Osteocyte (in vitro differentiated cells): ENCODE measurements at regions not wholly inside any gene's neighbourhood (a gene's known extent, or its start where the extent isn't known, plus 50 kb on each side); places are given as distances from the start of the nearest gene placed in this dataset.

Experiments used
- DNase-seq: peaks from one replicate; pipeline ENCODE4 v3.0.0; 2021; ENCODE audit warnings: mixed read lengths; ENCODE audit not compliant: unreplicated experiment; ENCODE audit errors: extremely low spot score
- H3K27ac Mint-ChIP-seq: one replicate; pipeline ENCODE4 v1.8.0; 2021; ENCODE audit warnings: mild to moderate bottlenecking, mixed read lengths; ENCODE audit not compliant: unreplicated experiment
- H3K27me3 Mint-ChIP-seq: one replicate; pipeline ENCODE4 v1.8.0; 2021; ENCODE audit warnings: mixed read lengths; ENCODE audit not compliant: unreplicated experiment
- H3K36me3 Mint-ChIP-seq: one replicate; pipeline ENCODE4 v1.8.0; 2021; ENCODE audit warnings: mixed read lengths; ENCODE audit not compliant: unreplicated experiment
- H3K4me1 Mint-ChIP-seq: one replicate; pipeline ENCODE4 v1.8.0; 2021; ENCODE audit warnings: mixed read lengths; ENCODE audit not compliant: unreplicated experiment
- H3K4me3 Mint-ChIP-seq: one replicate; pipeline ENCODE4 v1.8.0; 2021; ENCODE audit warnings: mild to moderate bottlenecking, moderate library complexity, mixed read lengths; ENCODE audit not compliant: unreplicated experiment
- H3K9me3 Mint-ChIP-seq: one replicate; pipeline ENCODE4 v1.8.0; 2021; ENCODE audit warnings: mixed read lengths; ENCODE audit not compliant: unreplicated experiment
- TF ChIP-seq, protein P1 (sequence below): fragments of 200-600 bp; sonication (generic); IDR thresholded peaks from 2 replicates; pipeline ENCODE4 v1.5.0; 2021; ENCODE audit warnings: antibody characterized with exemption, mild to moderate bottlenecking, moderate library complexity

DNA sequence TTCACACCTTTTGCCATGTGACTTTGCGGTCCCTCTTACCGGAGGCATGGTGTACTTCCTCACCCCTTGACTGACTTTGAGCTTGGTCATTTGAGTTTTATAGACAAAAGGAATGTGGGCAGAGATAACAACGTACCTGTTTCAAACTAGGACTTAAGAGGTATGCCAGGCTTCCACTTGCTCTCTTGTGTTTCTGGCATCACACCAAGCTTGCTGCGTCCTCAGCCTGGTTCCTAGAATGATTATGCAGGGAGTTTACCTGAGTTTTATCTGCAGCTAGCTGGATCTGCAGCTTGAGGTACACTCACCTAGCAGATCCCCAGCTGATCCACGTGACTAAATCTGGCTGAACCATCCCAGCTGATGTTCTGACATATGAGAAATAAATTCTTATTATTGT, 66.2 kb downstream of the PLK2 start:
- H3K27ac Mint-ChIP-seq = no peak overlapping the region
- H3K4me1 Mint-ChIP-seq = no peaks in the 10 kb centered on the region
- H3K9me3 Mint-ChIP-seq = no peaks in the 10 kb centered on the region
- H3K36me3 Mint-ChIP-seq = no peaks in the 10 kb centered on the region
- no peak overlapping the region for H3K4me3 Mint-ChIP-seq
- DNase-seq = no peak
- H3K27me3 Mint-ChIP-seq = no peaks in the 10 kb centered on the region
- TF ChIP-seq, protein P1, sequence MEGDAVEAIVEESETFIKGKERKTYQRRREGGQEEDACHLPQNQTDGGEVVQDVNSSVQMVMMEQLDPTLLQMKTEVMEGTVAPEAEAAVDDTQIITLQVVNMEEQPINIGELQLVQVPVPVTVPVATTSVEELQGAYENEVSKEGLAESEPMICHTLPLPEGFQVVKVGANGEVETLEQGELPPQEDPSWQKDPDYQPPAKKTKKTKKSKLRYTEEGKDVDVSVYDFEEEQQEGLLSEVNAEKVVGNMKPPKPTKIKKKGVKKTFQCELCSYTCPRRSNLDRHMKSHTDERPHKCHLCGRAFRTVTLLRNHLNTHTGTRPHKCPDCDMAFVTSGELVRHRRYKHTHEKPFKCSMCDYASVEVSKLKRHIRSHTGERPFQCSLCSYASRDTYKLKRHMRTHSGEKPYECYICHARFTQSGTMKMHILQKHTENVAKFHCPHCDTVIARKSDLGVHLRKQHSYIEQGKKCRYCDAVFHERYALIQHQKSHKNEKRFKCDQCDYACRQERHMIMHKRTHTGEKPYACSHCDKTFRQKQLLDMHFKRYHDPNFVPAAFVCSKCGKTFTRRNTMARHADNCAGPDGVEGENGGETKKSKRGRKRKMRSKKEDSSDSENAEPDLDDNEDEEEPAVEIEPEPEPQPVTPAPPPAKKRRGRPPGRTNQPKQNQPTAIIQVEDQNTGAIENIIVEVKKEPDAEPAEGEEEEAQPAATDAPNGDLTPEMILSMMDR = no peak

- DNase-seq = no peak
- Mint-ChIP-seq H3K9me3 (no peaks in the 10 kb centered on the region), H3K4me3 (no peak overlapping the region), H3K27me3 (no peaks in the 10 kb centered on the region), H3K27ac (no peak overlapping the region), H3K36me3 (no peaks in the 10 kb centered on the region), H3K4me1 (no peaks in the 10 kb centered on the region)
- TF ChIP-seq, protein P1 = no peak
Measured at GRCh38 chr5:58392496-58392895, 67.4 kb downstream of the PLK2 start.

GRCh38 chr5:58383448-58383847, 76.4 kb downstream of the PLK2 start:
- Mint-ChIP-seq H3K27me3 (no peaks in the 10 kb centered on the region), H3K36me3 (peaks cover 2% of the 10 kb centered on the region), H3K4me1 (no peaks in the 10 kb centered on the region), H3K4me3 (no peak overlapping the region), H3K27ac (no peak overlapping the region), H3K9me3 (peaks cover 16% of the 10 kb centered on the region)
- DNase-seq = no peak
- TF ChIP-seq, protein P1 = no peak

DNA sequence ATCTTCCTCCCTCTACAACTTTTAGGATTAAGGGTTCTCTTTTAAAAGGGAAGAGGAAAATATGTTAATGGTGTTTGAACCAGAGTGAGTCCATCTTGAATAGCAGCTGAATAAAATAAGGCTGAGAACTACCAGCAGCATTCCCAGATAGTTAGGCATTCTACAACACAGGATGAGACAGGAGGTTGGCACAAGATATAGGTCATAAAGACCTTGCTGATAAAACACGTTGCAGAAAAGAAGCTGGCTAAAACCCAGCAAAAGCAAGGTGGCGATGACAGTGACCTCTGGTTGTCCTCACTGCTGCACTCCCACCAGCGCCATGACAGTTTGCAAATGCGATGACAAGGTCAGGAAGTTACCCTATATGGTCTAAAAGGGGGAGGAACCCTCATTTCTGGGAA, 77.8 kb downstream of the PLK2 start:
- DNase-seq = no peak
- no peak overlapping the region for H3K4me3 Mint-ChIP-seq
- H3K36me3 Mint-ChIP-seq = peaks cover 2% of the 10 kb centered on the region
- peaks cover 16% of the 10 kb centered on the region for H3K9me3 Mint-ChIP-seq
- no peaks in the 10 kb centered on the region for H3K27me3 Mint-ChIP-seq
- TF ChIP-seq, protein P1 = no peak
- no peaks in the 10 kb centered on the region for H3K4me1 Mint-ChIP-seq
- no peak overlapping the region for H3K27ac Mint-ChIP-seq

GRCh38 chr5:58381566-58381965, 78.3 kb downstream of the PLK2 start:
- Mint-ChIP-seq H3K4me1 (no peaks in the 10 kb centered on the region), H3K9me3 (peaks cover 16% of the 10 kb centered on the region), H3K36me3 (peaks cover 2% of the 10 kb centered on the region), H3K27ac (no peak overlapping the region), H3K27me3 (no peaks in the 10 kb centered on the region), H3K4me3 (no peak overlapping the region)
- no peak for DNase-seq
- TF ChIP-seq, protein P1 = no peak
